ENCODE measurements at regions not wholly inside any gene's neighbourhood (a gene's known extent, or its start where the extent isn't known, plus 50 kb on each side); places are given as distances from the start of the nearest gene placed in this dataset.
"Not testable (repeated sequence)": the region's sequence is repeated elsewhere in the genome, so short reads cannot be mapped to it uniquely, and the experiment has no call there.

- TF ChIP-seq, protein P1, sequence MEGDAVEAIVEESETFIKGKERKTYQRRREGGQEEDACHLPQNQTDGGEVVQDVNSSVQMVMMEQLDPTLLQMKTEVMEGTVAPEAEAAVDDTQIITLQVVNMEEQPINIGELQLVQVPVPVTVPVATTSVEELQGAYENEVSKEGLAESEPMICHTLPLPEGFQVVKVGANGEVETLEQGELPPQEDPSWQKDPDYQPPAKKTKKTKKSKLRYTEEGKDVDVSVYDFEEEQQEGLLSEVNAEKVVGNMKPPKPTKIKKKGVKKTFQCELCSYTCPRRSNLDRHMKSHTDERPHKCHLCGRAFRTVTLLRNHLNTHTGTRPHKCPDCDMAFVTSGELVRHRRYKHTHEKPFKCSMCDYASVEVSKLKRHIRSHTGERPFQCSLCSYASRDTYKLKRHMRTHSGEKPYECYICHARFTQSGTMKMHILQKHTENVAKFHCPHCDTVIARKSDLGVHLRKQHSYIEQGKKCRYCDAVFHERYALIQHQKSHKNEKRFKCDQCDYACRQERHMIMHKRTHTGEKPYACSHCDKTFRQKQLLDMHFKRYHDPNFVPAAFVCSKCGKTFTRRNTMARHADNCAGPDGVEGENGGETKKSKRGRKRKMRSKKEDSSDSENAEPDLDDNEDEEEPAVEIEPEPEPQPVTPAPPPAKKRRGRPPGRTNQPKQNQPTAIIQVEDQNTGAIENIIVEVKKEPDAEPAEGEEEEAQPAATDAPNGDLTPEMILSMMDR (IDR thresholded peaks at IDR 0.05): not testable (repeated sequence)
- not testable (repeated sequence) for TF ChIP-seq POLR2AphosphoS5 (IDR thresholded peaks at IDR 0.05)
These were observed 130.9 kb upstream of the ZNF746 start for GRCh38 chr7:149628361-149629149.

Measured in prostate gland (tissue), 2 donors.